Hepatocyte (in vitro differentiated cells): ENCODE measurements at regions not wholly inside any gene's neighbourhood (a gene's known extent, or its start where the extent isn't known, plus 50 kb on each side); places are given as distances from the start of the nearest gene placed in this dataset.

Source experiments
- DNase-seq: peaks from one replicate; pipeline ENCODE4 v3.0.0-alpha.2; 2016; ENCODE audit warnings: low spot score
- H2AFZ ChIP-seq: fragments of 200-600 bp; sonication (generic); 2 replicates; pipeline ENCODE4 v1.6.0; 2016; ENCODE audit warnings: antibody characterized with exemption, mild to moderate bottlenecking
- H3K27ac ChIP-seq: fragments of 200-600 bp; sonication (generic); 2 replicates; pipeline ENCODE4 v1.5.1; 2016; ENCODE audit warnings: mild to moderate bottlenecking
- H3K27me3 ChIP-seq: fragments of 200-600 bp; sonication (generic); 2 replicates; pipeline ENCODE4 v1.6.1; 2016
- H3K36me3 ChIP-seq: fragments of 200-600 bp; sonication (generic); replicated peaks from 2 replicates; pipeline ENCODE4 v1.5.1; 2016; ENCODE audit warnings: low read depth; ENCODE audit not compliant: insufficient read depth
- H3K4me1 ChIP-seq: fragments of 200-600 bp; sonication (generic); 2 replicates; pipeline ENCODE4 v1.5.1; 2016; ENCODE audit warnings: mild to moderate bottlenecking, moderate library complexity; ENCODE audit not compliant: insufficient read depth
- H3K4me2 ChIP-seq: fragments of 200-600 bp; sonication (generic); 2 replicates; pipeline ENCODE4 v1.6.0; 2016
- H3K4me3 ChIP-seq: fragments of 200-600 bp; sonication (generic); 2 replicates; pipeline ENCODE4 v1.5.1; 2016; ENCODE audit warnings: mild to moderate bottlenecking
- H3K79me2 ChIP-seq: fragments of 200-600 bp; sonication (generic); 2 replicates; pipeline ENCODE4 v1.6.0; 2017; ENCODE audit warnings: mild to moderate bottlenecking
- H3K9me2 ChIP-seq: fragments of 200-600 bp; sonication (generic); replicated peaks from 2 replicates; pipeline ENCODE4 v1.6.0; 2017; ENCODE audit warnings: mild to moderate bottlenecking; ENCODE audit not compliant: insufficient read depth
- H3K9me3 ChIP-seq: fragments of 200-600 bp; sonication (generic); 2 replicates; pipeline ENCODE4 v1.5.1; 2016; ENCODE audit warnings: low read depth, mild to moderate bottlenecking
- H4K20me1 ChIP-seq: fragments of 200-600 bp; sonication (generic); 2 replicates; pipeline ENCODE4 v1.6.0; 2016; ENCODE audit warnings: mild to moderate bottlenecking; ENCODE audit not compliant: insufficient read depth, poor library complexity, severe bottlenecking
- EZH2 ChIP-seq: fragments of 200-600 bp; sonication (generic); IDR thresholded peaks from 2 replicates; pipeline ENCODE4 v1.6.1; 2016; ENCODE audit warnings: antibody characterized with exemption, mild to moderate bottlenecking, borderline replicate concordance
- EZH2phosphoT487 ChIP-seq: fragments of 200-600 bp; sonication (generic); IDR thresholded peaks from one replicate; pipeline ENCODE4 v1.6.1; 2018; ENCODE audit warnings: antibody characterized with exemption, mild to moderate bottlenecking, low read depth, moderate library complexity; ENCODE audit not compliant: unreplicated experiment, severe bottlenecking
- WGBS: methylation state at CpG from one replicate; pipeline ENCODE4 v1.1.6; 2016; ENCODE audit warnings: low lambda C conversion rate; ENCODE audit errors: missing lambda C conversion rate; 5-methylcytosine and 5-hydroxymethylcytosine counted together
- TF ChIP-seq, protein P1 (sequence below): fragments of 200-600 bp; sonication (generic); IDR thresholded peaks from 2 replicates; pipeline ENCODE4 v1.5.1; 2016; ENCODE audit warnings: antibody characterized with exemption, mild to moderate bottlenecking; ENCODE audit not compliant: poor library complexity

DNA sequence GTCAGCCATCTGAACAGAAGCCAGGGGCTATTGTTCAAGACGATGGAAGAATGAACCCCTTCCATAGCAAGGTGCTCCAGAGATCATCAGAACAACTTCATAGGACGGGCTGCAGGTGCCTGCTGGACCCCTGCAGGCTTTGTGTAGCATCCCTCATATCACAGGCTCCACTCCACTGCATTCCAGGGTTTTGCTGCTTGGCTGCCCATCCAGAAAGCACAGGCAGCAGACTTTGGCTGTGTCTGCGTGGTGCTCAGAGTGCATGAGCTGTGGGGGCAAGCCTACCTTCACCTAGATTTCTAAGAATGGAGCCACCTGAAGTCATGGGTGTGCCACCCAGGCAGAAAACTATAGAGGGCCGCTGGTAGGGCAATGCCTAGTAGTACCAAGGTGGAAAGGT is 93.9 kb upstream of the NLRP1 start:
- Histone ChIP-seq H3K4me2 (no peak overlapping the region), H3K4me3 (no peak overlapping the region), H3K36me3 (no peaks in the 10 kb centered on the region), H3K4me1 (no peaks in the 10 kb centered on the region), H3K9me2 (no peaks in the 10 kb centered on the region), H3K79me2 (no peaks in the 10 kb centered on the region), H2AFZ (no peak overlapping the region), H3K27ac (no peak overlapping the region), H3K9me3 (no peaks in the 10 kb centered on the region), H4K20me1 (no peaks in the 10 kb centered on the region), H3K27me3 (no peaks in the 10 kb centered on the region)
- WGBS = 74% methylated on average over 4 of the region's 4 CpGs
- DNase-seq = no peak
- TF ChIP-seq EZH2phosphoT487 = no peak
- no peak for TF ChIP-seq EZH2
- TF ChIP-seq, protein P1, sequence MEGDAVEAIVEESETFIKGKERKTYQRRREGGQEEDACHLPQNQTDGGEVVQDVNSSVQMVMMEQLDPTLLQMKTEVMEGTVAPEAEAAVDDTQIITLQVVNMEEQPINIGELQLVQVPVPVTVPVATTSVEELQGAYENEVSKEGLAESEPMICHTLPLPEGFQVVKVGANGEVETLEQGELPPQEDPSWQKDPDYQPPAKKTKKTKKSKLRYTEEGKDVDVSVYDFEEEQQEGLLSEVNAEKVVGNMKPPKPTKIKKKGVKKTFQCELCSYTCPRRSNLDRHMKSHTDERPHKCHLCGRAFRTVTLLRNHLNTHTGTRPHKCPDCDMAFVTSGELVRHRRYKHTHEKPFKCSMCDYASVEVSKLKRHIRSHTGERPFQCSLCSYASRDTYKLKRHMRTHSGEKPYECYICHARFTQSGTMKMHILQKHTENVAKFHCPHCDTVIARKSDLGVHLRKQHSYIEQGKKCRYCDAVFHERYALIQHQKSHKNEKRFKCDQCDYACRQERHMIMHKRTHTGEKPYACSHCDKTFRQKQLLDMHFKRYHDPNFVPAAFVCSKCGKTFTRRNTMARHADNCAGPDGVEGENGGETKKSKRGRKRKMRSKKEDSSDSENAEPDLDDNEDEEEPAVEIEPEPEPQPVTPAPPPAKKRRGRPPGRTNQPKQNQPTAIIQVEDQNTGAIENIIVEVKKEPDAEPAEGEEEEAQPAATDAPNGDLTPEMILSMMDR = no peak

DNA sequence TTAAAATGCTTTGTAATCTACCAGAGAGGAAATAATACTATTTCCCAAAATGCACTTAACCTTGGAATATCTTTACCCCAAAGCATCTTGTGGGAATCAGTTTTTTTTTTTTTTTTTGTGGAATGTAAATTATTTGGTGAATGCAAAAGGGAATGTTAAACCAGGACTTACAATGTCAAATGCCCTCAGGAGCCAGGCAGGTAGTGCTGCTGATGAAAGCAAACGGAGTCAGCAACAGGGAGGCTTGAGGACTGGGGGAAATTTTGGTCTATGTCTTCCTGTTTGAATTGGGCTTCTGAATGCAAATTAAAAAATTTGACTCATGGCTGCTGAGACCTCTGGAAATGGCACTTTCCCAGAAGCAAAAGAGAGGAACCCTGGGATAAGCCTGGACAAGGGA is 96.5 kb upstream of the NLRP1 start:
- DNase-seq = no peak
- Histone ChIP-seq H3K4me3 (no peak overlapping the region), H3K9me2 (no peaks in the 10 kb centered on the region), H3K4me1 (no peaks in the 10 kb centered on the region), H4K20me1 (no peaks in the 10 kb centered on the region), H3K4me2 (no peak overlapping the region), H3K27ac (no peak overlapping the region), H3K36me3 (no peaks in the 10 kb centered on the region), H3K79me2 (no peaks in the 10 kb centered on the region), H3K9me3 (no peaks in the 10 kb centered on the region), H3K27me3 (no peaks in the 10 kb centered on the region), H2AFZ (no peak overlapping the region)
- WGBS = 27% methylated on average over 1 of the region's 1 CpG
- no peak for TF ChIP-seq EZH2
- TF ChIP-seq, protein P1 = no peak
- TF ChIP-seq EZH2phosphoT487 = no peak

DNA sequence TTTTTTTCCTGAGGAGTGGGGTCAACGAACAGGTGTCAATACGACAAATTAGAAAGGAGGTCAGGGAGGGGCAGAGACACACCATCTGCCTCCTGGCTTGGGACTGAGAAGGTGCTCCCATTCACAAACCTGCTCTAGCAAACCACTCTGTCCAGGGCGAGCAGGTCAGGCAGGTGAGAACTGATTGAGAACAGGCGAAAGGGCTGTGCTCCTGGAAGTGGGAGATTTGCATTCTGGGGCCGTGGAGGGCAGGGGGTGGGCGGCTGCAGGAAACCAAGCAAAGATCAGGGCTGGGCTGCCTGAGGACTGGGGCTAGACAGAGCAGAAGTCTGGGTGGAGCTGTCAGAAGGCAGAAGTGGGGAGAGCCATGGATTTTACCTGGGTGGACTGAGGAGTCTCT is 98.9 kb upstream of the NLRP1 start:
- no peaks in the 10 kb centered on the region for H4K20me1 ChIP-seq
- DNase-seq = no peak
- H3K4me2 ChIP-seq = no peak overlapping the region
- H3K4me3 ChIP-seq = no peak overlapping the region
- H3K9me3 ChIP-seq = no peaks in the 10 kb centered on the region
- H3K27ac ChIP-seq = no peak overlapping the region
- TF ChIP-seq EZH2phosphoT487 (no peak), EZH2 (no peak)
- TF ChIP-seq, protein P1 = no peak
- WGBS = 38% methylated on average over 6 of the region's 6 CpGs
- H3K4me1 ChIP-seq = no peaks in the 10 kb centered on the region
- H3K79me2 ChIP-seq = no peaks in the 10 kb centered on the region
- no peaks in the 10 kb centered on the region for H3K36me3 ChIP-seq
- H3K9me2 ChIP-seq = no peaks in the 10 kb centered on the region
- no peaks in the 10 kb centered on the region for H3K27me3 ChIP-seq
- no peak overlapping the region for H2AFZ ChIP-seq

DNA sequence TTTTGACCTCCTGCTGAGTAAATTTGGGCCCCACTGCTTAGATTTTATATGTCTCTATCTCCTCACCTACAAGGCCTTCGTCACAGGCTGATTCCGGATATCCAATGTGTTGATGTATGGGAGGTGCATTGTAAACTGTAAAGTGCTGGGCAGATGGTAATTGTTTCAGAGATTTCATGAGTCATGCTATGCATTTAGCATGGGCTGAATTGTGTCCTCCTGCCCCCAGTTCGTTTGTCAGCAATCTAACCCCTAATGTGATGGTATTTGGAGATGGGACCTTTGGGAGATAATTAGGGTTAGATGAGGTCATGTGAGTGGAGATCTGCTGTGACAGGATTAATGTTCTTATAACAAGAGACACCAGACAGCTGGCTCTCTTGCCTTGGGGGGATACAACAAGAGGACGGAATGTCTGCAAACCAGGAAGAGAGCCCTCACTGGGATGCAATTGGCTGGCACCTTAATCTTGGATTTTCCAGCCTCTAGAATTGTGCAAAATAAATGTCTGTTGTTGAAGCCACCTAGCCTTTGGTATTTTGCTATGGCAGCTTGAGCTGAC is 101.8 kb upstream of the NLRP1 start:
- WGBS = 51% methylated on average over 4 of the region's 4 CpGs
- TF ChIP-seq EZH2 (no peak), EZH2phosphoT487 (no peak)
- TF ChIP-seq, protein P1 = no peak
- H3K4me1 ChIP-seq = no peaks in the 10 kb centered on the region
- no peaks in the 10 kb centered on the region for H3K27me3 ChIP-seq
- no peaks in the 10 kb centered on the region for H3K9me2 ChIP-seq
- H3K9me3 ChIP-seq = no peaks in the 10 kb centered on the region
- H3K36me3 ChIP-seq = no peaks in the 10 kb centered on the region
- no peak overlapping the region for H3K4me2 ChIP-seq
- no peaks in the 10 kb centered on the region for H4K20me1 ChIP-seq
- no peak overlapping the region for H2AFZ ChIP-seq
- H3K4me3 ChIP-seq = no peak overlapping the region
- H3K79me2 ChIP-seq = no peaks in the 10 kb centered on the region
- DNase-seq = no peak
- H3K27ac ChIP-seq = no peak overlapping the region
